A549 (cell line): ENCODE measurements at regions not wholly inside any gene's neighbourhood (a gene's known extent, or its start where the extent isn't known, plus 50 kb on each side); places are given as distances from the start of the nearest gene placed in this dataset.
A peak's percentile ranks its signal among the peaks of the same experiment; 100 is the strongest.

ENCODE experiments used
- ATAC-seq, 2 experiments: fragments of 200-7000 bp in 1 of 2; fragments of >200 bp in 1 of 2; cut with Nextera tagmentation in 1 of 2; cut with Tn5 transposase in 1 of 2; 3 replicates each; pipeline versions ENCODE4 v1.8.0 to v1.9.1; 2018 to 2020; ENCODE audit warnings: mild to moderate bottlenecking in 1 of 2, moderate library complexity in 1 of 2
- CTCF ChIA-PET: fragments of 300-600 bp; sonication (Branson Sonifier 250); formaldehyde crosslinking; extraction: SDS; loops from one replicate; lab custom pipeline; 2021; ENCODE audit warnings: antibody characterized with exemption, inconsistent platforms; lab: Yijun Ruan, JAX
- POLR2A ChIA-PET: fragments of 350-600 bp; formaldehyde crosslinking; extraction: SDS; loops from one replicate; lab custom pipeline; 2021; ENCODE audit warnings: antibody characterized with exemption, inconsistent platforms; lab: Yijun Ruan, JAX
- DNase-seq, 2 experiments: peaks; one replicate each; pipeline versions ENCODE4 v3.0.0 to v3.0.0-alpha.2; 2011 to 2016; ENCODE audit warnings: low read depth in 1 of 2, low spot score in 1 of 2
- FAIRE-seq: peaks from 2 replicates; lab custom pipeline; 2011; peaks lifted over from hg19 to GRCh38; lab: Jason Lieb, UNC
- H3K27ac ChIP-seq, 2 experiments: fragments of >200 bp; sonication (Bioruptor Twin); formaldehyde crosslinking; 3 replicates each; pipeline ENCODE4 v1.5.1; 2016 to 2017
- H3K4me1 ChIP-seq: fragments of >200 bp; sonication (Bioruptor Twin); formaldehyde crosslinking; 3 replicates; pipeline ENCODE4 v1.6.1; 2016
- H3K4me2 ChIP-seq: fragments of >200 bp; sonication (Bioruptor Twin); formaldehyde crosslinking; 3 replicates; pipeline ENCODE4 v1.6.1; 2016
- H3K4me3 ChIP-seq: fragments of >200 bp; sonication (Bioruptor Twin); formaldehyde crosslinking; 3 replicates; pipeline ENCODE4 v1.5.1; 2016
- H3K9me3 ChIP-seq: fragments of >200 bp; sonication (Bioruptor Twin); formaldehyde crosslinking; 3 replicates; pipeline ENCODE4 v1.6.1; 2016
- BCL3 ChIP-seq: fragments of >200 bp; sonication (Bioruptor Twin); formaldehyde crosslinking; IDR thresholded peaks from 3 replicates; pipeline ENCODE4 v1.6.1; 2016
- BHLHE40 ChIP-seq: IDR thresholded peaks from 2 replicates; pipeline ENCODE4 v1.6.1; 2012; ENCODE audit warnings: low read depth, low read length, inconsistent platforms
- CBX2 ChIP-seq: fragments of 200-600 bp; sonication (generic); IDR thresholded peaks from 2 replicates; pipeline ENCODE4 v1.6.1; 2016; ENCODE audit warnings: low read depth, mild to moderate bottlenecking, borderline replicate concordance
- E2F6 ChIP-seq: IDR thresholded peaks from 2 replicates; pipeline ENCODE4 v1.6.1; 2012; ENCODE audit warnings: low read depth, borderline replicate concordance
- EP300 ChIP-seq, 2 experiments: fragments of >200 bp; sonication (Bioruptor Twin); formaldehyde crosslinking; IDR thresholded peaks; 2 replicates in 1 of 2; 3 replicates in 1 of 2; pipeline ENCODE4 v1.6.1; 2016 to 2017
- FOSB ChIP-seq: fragments of 250-450 bp; sonication (Bioruptor Pico); IDR thresholded peaks from 2 replicates; pipeline ENCODE4 v1.5.0; 2020; ENCODE audit warnings: mild to moderate bottlenecking, moderate library complexity
- FOXS1 ChIP-seq: fragments of 250-450 bp; sonication (Bioruptor Pico); IDR thresholded peaks from 2 replicates; pipeline ENCODE4 v1.5.0; 2020; ENCODE audit warnings: mild to moderate bottlenecking, moderate library complexity
- GATA3 ChIP-seq: IDR thresholded peaks from 2 replicates; pipeline ENCODE4 v1.6.1; 2012; ENCODE audit warnings: borderline replicate concordance
- HES2 ChIP-seq: fragments of >200 bp; sonication (Bioruptor Twin); formaldehyde crosslinking; IDR thresholded peaks from 2 replicates; pipeline ENCODE4 v1.6.1; 2016
- HEYL ChIP-seq: fragments of 250-450 bp; sonication (Bioruptor Pico); IDR thresholded peaks from 2 replicates; pipeline ENCODE4 v1.8.0; 2021; ENCODE audit warnings: mild to moderate bottlenecking, moderate library complexity
- HMGXB4 ChIP-seq: fragments of 250-450 bp; sonication (Bioruptor Pico); IDR thresholded peaks from 2 replicates; pipeline ENCODE4 v1.5.0; 2021; ENCODE audit warnings: mild to moderate bottlenecking, moderate library complexity, borderline replicate concordance
- HOXB5 ChIP-seq: fragments of 250-450 bp; sonication (Bioruptor Pico); IDR thresholded peaks from 2 replicates; pipeline ENCODE4 v1.5.0; 2020; ENCODE audit warnings: mild to moderate bottlenecking, moderate library complexity
- KDM5A ChIP-seq: fragments of 200-600 bp; sonication (generic); IDR thresholded peaks from 2 replicates; pipeline ENCODE4 v1.6.1; 2016; ENCODE audit warnings: antibody characterized with exemption, mild to moderate bottlenecking
- MAX ChIP-seq: IDR thresholded peaks from 2 replicates; pipeline ENCODE4 v1.6.1; 2012
- NR3C1 ChIP-seq: fragments of >200 bp; sonication (Bioruptor Twin); formaldehyde crosslinking; IDR thresholded peaks from 3 replicates; pipeline ENCODE4 v1.6.1; 2017
- PBX3 ChIP-seq: IDR thresholded peaks from 2 replicates; pipeline ENCODE4 v1.6.1; 2012
- POLR2A ChIP-seq: IDR thresholded peaks from 2 replicates; pipeline ENCODE4 v1.6.1; 2012; ENCODE audit warnings: mild to moderate bottlenecking, low read length
- RAD21 ChIP-seq, 2 experiments: fragments of >200 bp in 1 of 2; sonication (Bioruptor Twin) in 1 of 2; formaldehyde crosslinking in 1 of 2; IDR thresholded peaks in 1 of 2; conservative IDR thresholded peaks in 1 of 2; 2 replicates in 1 of 2; 3 replicates in 1 of 2; pipeline ENCODE4 v1.6.1; 2012 to 2018; ENCODE audit warnings: inconsistent platforms in 1 of 2
- RARB ChIP-seq: fragments of 250-450 bp; sonication (Bioruptor Pico); IDR thresholded peaks from 2 replicates; pipeline ENCODE4 v1.8.0; 2021; ENCODE audit warnings: mild to moderate bottlenecking, moderate library complexity
- RCOR1 ChIP-seq: fragments of 150-350 bp; IDR thresholded peaks from 2 replicates; pipeline ENCODE4 v1.6.1; 2014; ENCODE audit warnings: antibody characterized with exemption, low read length, low read depth
- RNF2 ChIP-seq: fragments of 200-600 bp; sonication (generic); IDR thresholded peaks from 2 replicates; pipeline ENCODE4 v1.6.1; 2016; ENCODE audit warnings: low read depth, mild to moderate bottlenecking, antibody characterized with exemption, moderate library complexity, borderline replicate concordance
- ZC3H11A ChIP-seq: fragments of 450-650 bp; IDR thresholded peaks from 2 replicates; pipeline ENCODE4 v1.6.1; 2014; ENCODE audit warnings: antibody characterized with exemption, mild to moderate bottlenecking
- ZFP36 ChIP-seq: fragments of 450-650 bp; IDR thresholded peaks from 2 replicates; pipeline ENCODE4 v1.6.1; 2014; ENCODE audit warnings: borderline replicate concordance; ENCODE audit not compliant: partially characterized antibody
- WGBS: methylation state at CpG from one replicate; pipeline ENCODE4 v1.1.6; 2017; ENCODE audit errors: missing lambda C conversion rate; 5-methylcytosine and 5-hydroxymethylcytosine counted together

- Histone ChIP-seq H3K4me3 (no peak overlapping the region), H3K27ac (no peak overlapping the region), H3K4me2 (no peak overlapping the region), H3K4me1 (no peaks in the 10 kb centered on the region), H3K9me3 (no peaks in the 10 kb centered on the region)
- FAIRE-seq (no peak), DNase-seq (no peak), ATAC-seq (no peak)
- 12% methylated on average over 1 of the region's 1 CpG for WGBS
- TF ChIP-seq ZFP36: peak; percentile 49
- TF ChIP-seq RARB (CRISPR knock-in tag): no peak
- ChIA-PET CTCF (no interaction called here), POLR2A (no interaction called here)
Measured at GRCh38 chr7:98539865-98540264, 77.2 kb upstream of the NPTX2 start.

- TF ChIP-seq PBX3 (no peak), HMGXB4 (no peak), ZC3H11A (no peak), EP300 (IDR thresholded peaks at IDR 0.05) (no peak), KDM5A (no peak), HES2 (no peak), RNF2 (no peak), CBX2 (no peak), POLR2A (no peak), FOSB (no peak), RAD21 (conservative IDR thresholded peaks at IDR 0.05 in 1 of 2, IDR thresholded peaks at IDR 0.05 in 1 of 2) (no peak), GATA3 (no peak), FOXS1 (no peak), MAX (no peak), HOXB5 (no peak), BCL3 (no peak)
- peaks cover 3% of the 10 kb centered on the region; the same call in 2 of the 3 replicates for H3K9me3 ChIP-seq
- H3K4me2 ChIP-seq: no peak overlapping the region
- FAIRE-seq: no peak
- H3K4me1 ChIP-seq: no peaks in the 10 kb centered on the region
- POLR2A ChIA-PET: no interaction called here
- ATAC-seq: no peak
- no peak overlapping the region for H3K4me3 ChIP-seq
- CTCF ChIA-PET: no interaction called here
- no peak overlapping the region for H3K27ac ChIP-seq
- DNase-seq: no peak
Measured at GRCh38 chr7:98536803-98537202, 80.3 kb upstream of the NPTX2 start.

GRCh38 chr7:98534493-98534892 lies 82.6 kb upstream of the NPTX2 start:
- DNase-seq: no peak
- TF ChIP-seq BHLHE40 (no peak), RCOR1 (no peak), HMGXB4 (no peak), FOXS1 (no peak), RARB (CRISPR knock-in tag) (no peak), NR3C1 (no peak), RNF2 (no peak), E2F6 (no peak), HEYL (no peak), FOSB (no peak)
- ATAC-seq: no peak
- POLR2A ChIA-PET: no interaction called here
- no peaks in the 10 kb centered on the region for H3K4me1 ChIP-seq
- CTCF ChIA-PET: no interaction called here
- no peak overlapping the region for H3K4me2 ChIP-seq
- no peak overlapping the region for H3K4me3 ChIP-seq
- FAIRE-seq: no peak
- WGBS: 38% methylated on average over 7 of the region's 7 CpGs
- peaks cover 14% of the 10 kb centered on the region; the same call in 2 of the 3 replicates for H3K9me3 ChIP-seq
- no peak overlapping the region for H3K27ac ChIP-seq
